H1 (cell line): ENCODE measurements at regions not wholly inside any gene's neighbourhood (a gene's known extent, or its start where the extent isn't known, plus 50 kb on each side); places are given as distances from the start of the nearest gene placed in this dataset.

Experiments used
- CTCF ChIA-PET: fragments of 300-600 bp; sonication (Branson Sonifier 250); formaldehyde crosslinking; loops from one replicate; lab custom pipeline; 2021; ENCODE audit not compliant: partially characterized antibody; lab: Charles Lee
- POLR2A ChIA-PET: fragments of 300-600 bp; sonication (Branson Sonifier 250); formaldehyde crosslinking; loops from one replicate; lab custom pipeline; 2021; ENCODE audit warnings: inconsistent platforms; ENCODE audit not compliant: partially characterized antibody; lab: Charles Lee
- DNase-seq, 2 experiments: peaks; one replicate each; pipeline versions ENCODE4 v3.0.0 to v3.0.0-alpha.2; 2010 to 2022; ENCODE audit warnings: low spot score in 2 of 2, low read depth in 1 of 2, mixed read lengths in 1 of 2
- FAIRE-seq: peaks from 2 replicates; lab custom pipeline; 2011; peaks lifted over from hg19 to GRCh38; lab: Jason Lieb, UNC
- H2AFZ ChIP-seq: 2 replicates; pipeline ENCODE4 v1.8.1; 2012; ENCODE audit warnings: low read length, inconsistent platforms
- H2AK5ac ChIP-seq: 2 replicates; pipeline ENCODE4 v1.6.1; 2013; ENCODE audit warnings: low read depth, low read length
- H2BK120ac ChIP-seq: replicated peaks from 2 replicates; pipeline ENCODE3; 2013; ENCODE audit warnings: low read depth, low read length, inconsistent platforms
- H2BK12ac ChIP-seq: 2 replicates; pipeline ENCODE4 v1.6.1; 2013; ENCODE audit warnings: low read depth, low read length
- H2BK15ac ChIP-seq: 2 replicates; pipeline ENCODE4 v1.6.1; 2013; ENCODE audit warnings: low read length
- H2BK20ac ChIP-seq: 2 replicates; pipeline ENCODE4 v1.6.1; 2013; ENCODE audit warnings: low read length
- H2BK5ac ChIP-seq: 2 replicates; pipeline ENCODE4 v1.6.1; 2013; ENCODE audit warnings: low read depth, low read length
- H3K14ac ChIP-seq: 2 replicates; pipeline ENCODE4 v1.6.1; 2013; ENCODE audit warnings: inconsistent platforms; ENCODE audit not compliant: insufficient read length
- H3K18ac ChIP-seq: 2 replicates; pipeline ENCODE4 v1.6.1; 2013; ENCODE audit warnings: low read length; ENCODE audit errors: extremely low read depth
- H3K23ac ChIP-seq: 2 replicates; pipeline ENCODE4 v1.6.1; 2013; ENCODE audit warnings: inconsistent platforms; ENCODE audit not compliant: insufficient read length
- H3K23me2 ChIP-seq: 2 replicates; pipeline ENCODE4 v1.6.1; 2013; ENCODE audit warnings: low read depth, low read length
- H3K27ac ChIP-seq: 2 replicates; pipeline ENCODE4 v1.6.1; 2011; ENCODE audit warnings: low read depth, low read length, inconsistent platforms
- H3K27me3 ChIP-seq, 4 experiments: replicated peaks in 1 of 4; 1 replicate in 1 of 4; 2 replicates in 3 of 4; pipeline versions ENCODE4 v1.6.1 to v1.8.1; 2011 to 2013; ENCODE audit warnings: low read length in 3 of 4, mild to moderate bottlenecking in 3 of 4, inconsistent platforms in 2 of 4, mixed read lengths in 2 of 4, moderate library complexity in 1 of 4; ENCODE audit not compliant: control insufficient read depth in 3 of 4, insufficient read depth in 3 of 4; ENCODE audit errors: extremely low read depth in 1 of 4
- H3K36me3 ChIP-seq, 4 experiments: 2 replicates each; pipeline versions ENCODE4 v1.6.1 to v1.8.1; 2011 to 2013; ENCODE audit warnings: mild to moderate bottlenecking in 4 of 4, low read length in 3 of 4, moderate library complexity in 2 of 4, control low read depth in 1 of 4, inconsistent platforms in 1 of 4; ENCODE audit not compliant: insufficient read depth in 4 of 4, control insufficient read depth in 2 of 4
- H3K4ac ChIP-seq: replicated peaks from 2 replicates; pipeline ENCODE3; 2013; ENCODE audit warnings: low read length, low read depth, mixed read lengths, inconsistent platforms; ENCODE audit not compliant: insufficient read length
- H3K4me1 ChIP-seq, 4 experiments: replicated peaks in 1 of 4; 1 replicate in 1 of 4; 2 replicates in 3 of 4; pipeline versions ENCODE4 v1.6.1 to v1.8.1; 2011 to 2013; ENCODE audit warnings: low read length in 3 of 4, inconsistent platforms in 2 of 4, mixed read lengths in 1 of 4; ENCODE audit not compliant: insufficient read depth in 4 of 4, control insufficient read depth in 3 of 4
- H3K4me2 ChIP-seq, 2 experiments: 2 replicates each; pipeline versions ENCODE4 v1.6.1 to v1.8.1; 2011 to 2013; ENCODE audit warnings: low read depth in 2 of 2, low read length in 2 of 2, control low read depth in 1 of 2, inconsistent platforms in 1 of 2, mild to moderate bottlenecking in 1 of 2; ENCODE audit not compliant: insufficient read depth in 1 of 2
- H3K4me3 ChIP-seq, 4 experiments: fragments of 200-600, 300-600 bp in 1 of 4; sonication (generic), shearing (Covaris generic), sonication (Bioruptor Twin) in 1 of 4; 2 replicates each; pipeline versions ENCODE4 v1.5.1 to v1.8.1; 2011 to 2016; ENCODE audit warnings: low read length in 4 of 4, low read depth in 3 of 4, control low read depth in 2 of 4, inconsistent platforms in 2 of 4, mild to moderate bottlenecking in 2 of 4, mixed read lengths in 1 of 4, moderate library complexity in 1 of 4; ENCODE audit not compliant: insufficient read depth in 2 of 4; ENCODE audit errors: extremely low read depth in 1 of 4
- H3K56ac ChIP-seq: replicated peaks from 2 replicates; pipeline ENCODE3; 2013; ENCODE audit warnings: low read depth, mild to moderate bottlenecking, mixed read lengths, low read length, inconsistent platforms; ENCODE audit not compliant: insufficient read length
- H3K79me1 ChIP-seq: 2 replicates; pipeline ENCODE4 v1.6.1; 2013; ENCODE audit warnings: low read depth, low read length, control low read depth
- H3K79me2 ChIP-seq, 2 experiments: 2 replicates each; pipeline versions ENCODE4 v1.6.1 to v1.8.1; 2012 to 2013; ENCODE audit warnings: low read length in 2 of 2, mild to moderate bottlenecking in 2 of 2, inconsistent platforms in 1 of 2; ENCODE audit not compliant: insufficient read depth in 2 of 2, control insufficient read depth in 1 of 2
- H3K9ac ChIP-seq, 4 experiments: replicated peaks in 1 of 4; 1 replicate in 1 of 4; 2 replicates in 3 of 4; pipeline versions ENCODE4 v1.6.1 to v1.8.1; 2011 to 2013; ENCODE audit warnings: low read depth in 3 of 4, low read length in 3 of 4, control low read depth in 2 of 4, mild to moderate bottlenecking in 2 of 4, moderate library complexity in 2 of 4, inconsistent platforms in 1 of 4; ENCODE audit errors: extremely low read depth in 1 of 4
- H3K9me3 ChIP-seq, 2 experiments: 2 replicates each; pipeline versions ENCODE4 v1.6.1 to v1.8.1; 2012 to 2013; ENCODE audit warnings: mild to moderate bottlenecking in 2 of 2, moderate library complexity in 2 of 2, control low read depth in 1 of 2, inconsistent platforms in 1 of 2, low read depth in 1 of 2, low read length in 1 of 2, mixed read lengths in 1 of 2; ENCODE audit not compliant: insufficient read depth in 2 of 2
- H4K20me1 ChIP-seq, 2 experiments: replicated peaks in 1 of 2; 2 replicates each; pipeline versions ENCODE3 to v1.8.1; 2011 to 2013; ENCODE audit warnings: inconsistent platforms in 2 of 2, low read length in 2 of 2, mild to moderate bottlenecking in 1 of 2; ENCODE audit not compliant: insufficient read depth in 2 of 2, control insufficient read depth in 1 of 2
- H4K5ac ChIP-seq: 2 replicates; pipeline ENCODE4 v1.6.1; 2013; ENCODE audit warnings: low read length, low read depth, mixed read lengths, inconsistent platforms; ENCODE audit not compliant: insufficient read length
- H4K8ac ChIP-seq: 2 replicates; pipeline ENCODE4 v1.8.0; 2013; ENCODE audit warnings: mild to moderate bottlenecking, moderate library complexity, low read length, inconsistent platforms; ENCODE audit not compliant: insufficient read depth; ENCODE audit errors: extremely low read depth
- H4K91ac ChIP-seq: replicated peaks from 2 replicates; pipeline ENCODE3; 2013; ENCODE audit warnings: low read length, mixed read lengths, inconsistent platforms; ENCODE audit not compliant: insufficient read length
- BRCA1 ChIP-seq: IDR thresholded peaks from 2 replicates; pipeline ENCODE4 v1.6.1; 2012; ENCODE audit warnings: low read depth, low read length, improper control_type of control experiment
- CBX5 ChIP-seq: fragments of 300-800, 300-1000 bp; sonication (generic); IDR thresholded peaks from 2 replicates; pipeline ENCODE4 v1.7.1; 2016; ENCODE audit warnings: antibody characterized with exemption, low read length, low read depth
- GABPA ChIP-seq: IDR thresholded peaks from 2 replicates; pipeline ENCODE4 v1.6.1; 2011; ENCODE audit warnings: mild to moderate bottlenecking, low read length, moderate library complexity, borderline replicate concordance; ENCODE audit not compliant: insufficient read depth
- PHF8 ChIP-seq: fragments of 200-600 bp; sonication (generic); conservative IDR thresholded peaks from 2 replicates; pipeline ENCODE4 v1.7.1; 2012; ENCODE audit warnings: low read depth, mild to moderate bottlenecking, inconsistent platforms, low read length, moderate library complexity
- WGBS, 2 experiments: shearing (Covaris generic) in 1 of 2; methylation state at CpG; one replicate each; pipeline versions ENCODE4 v1.1.6 to v1.1.7; 2013 to 2015; ENCODE audit warnings: low lambda C conversion rate in 2 of 2, mixed read lengths in 2 of 2, inconsistent platforms in 1 of 2, low coverage in 1 of 2, missing lambda C conversion rate in 1 of 2; ENCODE audit not compliant: insufficient replicate concordance in 2 of 2, insufficient coverage in 1 of 2, insufficient read length in 1 of 2; ENCODE audit errors: extremely low coverage in 1 of 2, missing lambda C conversion rate in 1 of 2; 5-methylcytosine and 5-hydroxymethylcytosine counted together

- H3K23me2 ChIP-seq: no peaks in the 10 kb centered on the region; the same call in 1 of the 2 replicates
- WGBS, 2 experiments: 92% methylated on average over 6 of the region's 6 CpGs; no CpG with 5 or more reads in 1 of the 2 experiments
- H2BK12ac ChIP-seq: no peak overlapping the region
- H3K4me1 ChIP-seq: no peaks in the 10 kb centered on the region
- no peak overlapping the region for H4K91ac ChIP-seq
- H3K9ac ChIP-seq: no peak overlapping the region
- H3K9me3 ChIP-seq: no peaks in the 10 kb centered on the region
- H3K4me2 ChIP-seq: no peak overlapping the region
- H2BK15ac ChIP-seq: no peak overlapping the region
- H3K4ac ChIP-seq: no peak overlapping the region
- H3K23ac ChIP-seq: no peak overlapping the region
- H3K79me1 ChIP-seq: no peaks in the 10 kb centered on the region
- no peak overlapping the region for H3K18ac ChIP-seq
- H2BK5ac ChIP-seq: no peak overlapping the region
- FAIRE-seq: no peak
- H2BK120ac ChIP-seq: no peak overlapping the region
- no peak overlapping the region for H2AK5ac ChIP-seq
- H3K79me2 ChIP-seq: no peaks in the 10 kb centered on the region
- no peak overlapping the region for H3K4me3 ChIP-seq
- POLR2A ChIA-PET: no interaction called here
- H3K36me3 ChIP-seq: no peaks in the 10 kb centered on the region
- H3K27me3 ChIP-seq: no peaks in the 10 kb centered on the region
- CTCF ChIA-PET: no interaction called here
- H2BK20ac ChIP-seq: no peak overlapping the region
- no peak for DNase-seq
- no peak overlapping the region for H4K8ac ChIP-seq
- no peak overlapping the region for H3K56ac ChIP-seq
- H3K27ac ChIP-seq: no peak overlapping the region
- no peaks in the 10 kb centered on the region for H4K20me1 ChIP-seq
- H3K14ac ChIP-seq: no peak overlapping the region
- no peak overlapping the region for H4K5ac ChIP-seq
- no peak overlapping the region for H2AFZ ChIP-seq
- no peak for TF ChIP-seq BRCA1
- TF ChIP-seq PHF8: no peak
- TF ChIP-seq CBX5: no peak
- TF ChIP-seq GABPA: no peak
These were observed 138.7 kb upstream of the CELF2 start for GRCh38 chr10:10878963-10879362.
